ENCODE measurements at regions not wholly inside any gene's neighbourhood (a gene's known extent, or its start where the extent isn't known, plus 50 kb on each side); places are given as distances from the start of the nearest gene placed in this dataset.

GRCh38 chr1:115400426-115400825 lies 62.4 kb upstream of the NGF start:
- no CpG with 5 or more reads among the region's 5 CpGs for WGBS (ENCODE audit: extremely low coverage, insufficient read length, low lambda C conversion rate)
- Histone ChIP-seq H3T11ph (ENCODE audit: low read length) (no peak overlapping the region), H2BK5ac (ENCODE audit: insufficient read length, low read length) (no peak overlapping the region)

More at GRCh38 chr1:115400426-115400825, 62.4 kb upstream of the NGF start:
- no peak overlapping the region for H3K4ac ChIP-seq (ENCODE audit: low read depth, low read length)
- H4K91ac ChIP-seq (ENCODE audit: insufficient read length, low read depth, low read length): no peak overlapping the region
- Mint-ChIP-seq H3K4me1 (peaks cover 0 to 7% of the 10 kb centered on the region in 2 experiments; a peak in 3 of 4 replicates), H3K27me3 (ENCODE audit: low read depth) (no peaks in the 10 kb centered on the region), H3K4me3 (no peak overlapping the region), H3K9me3 (peaks cover 6 to 8% of the 10 kb centered on the region in 2 experiments), H3K27ac (no peak overlapping the region), H3K36me3 (ENCODE audit: insufficient read depth in 1 of 3, low read depth in 3 of 3) (peaks cover 0 to 9% (median 6%) of the 10 kb centered on the region in 3 experiments; a peak in 2 of 7 replicates)
- H4K8ac ChIP-seq (replicated peaks; ENCODE audit: insufficient read length, low read depth, low read length): no peak overlapping the region
- no peak overlapping the region for H3K9ac ChIP-seq (ENCODE audit: extremely low read depth, insufficient read length, low read length)
- H3K18ac ChIP-seq (ENCODE audit: insufficient read length, low read depth, low read length): no peak overlapping the region
- no peaks in the 10 kb centered on the region for H3K79me2 ChIP-seq (ENCODE audit: insufficient read depth, low read length)
- no peaks in the 10 kb centered on the region for H3K79me1 ChIP-seq (ENCODE audit: insufficient read depth, low read depth, low read length, poor library complexity, severe bottlenecking)
- H2BK12ac ChIP-seq (ENCODE audit: insufficient read length, low read depth, low read length): no peak overlapping the region
- H3K56ac ChIP-seq (ENCODE audit: insufficient read length, low read depth, low read length): no peak overlapping the region
- no peak overlapping the region for H3K14ac ChIP-seq (ENCODE audit: insufficient read depth, low read length)
- H2AK5ac ChIP-seq (ENCODE audit: insufficient read length, low read length): no peak overlapping the region
- H3K23me2 ChIP-seq (ENCODE audit: insufficient read length, low read depth, low read length, poor library complexity, severe bottlenecking): no peaks in the 10 kb centered on the region
- no peak overlapping the region for H3K27ac ChIP-seq (ENCODE audit: insufficient read length, low read depth, low read length)
- no peak overlapping the region for H4K5ac ChIP-seq (ENCODE audit: insufficient read length, low read depth, low read length)
- H2BK15ac ChIP-seq (ENCODE audit: low read depth, low read length): no peak overlapping the region
- no peak overlapping the region for H2BK120ac ChIP-seq (ENCODE audit: low read depth, low read length, poor library complexity, severe bottlenecking)
- H3K9me3 ChIP-seq (ENCODE audit: control insufficient read depth, low read depth, low read length): no peaks in the 10 kb centered on the region
- DNase-seq: no peak
- H3K4me2 ChIP-seq (ENCODE audit: insufficient read depth, insufficient read length, low read length): no peak overlapping the region
- H3K4me1 ChIP-seq (ENCODE audit: insufficient read depth, low read length): no peaks in the 10 kb centered on the region; the same call in 1 of the 2 replicates
- no peak overlapping the region for H3K23ac ChIP-seq (ENCODE audit: insufficient read length, low read depth, low read length)
- no peak overlapping the region for H2BK20ac ChIP-seq (ENCODE audit: low read depth, low read length, poor library complexity, severe bottlenecking)
- no peaks in the 10 kb centered on the region for H3K27me3 ChIP-seq (ENCODE audit: insufficient read depth, low read length)
- no peaks in the 10 kb centered on the region for H4K20me1 ChIP-seq (ENCODE audit: control insufficient read depth, insufficient read depth, insufficient read length)
- H2AFZ ChIP-seq (ENCODE audit: low read length): no peak overlapping the region
- no peak for TF ChIP-seq CTCF (conservative IDR thresholded peaks at IDR 0.05)

Measured in H9 (cell line).